H9 (cell line): ENCODE measurements at regions not wholly inside any gene's neighbourhood (a gene's known extent, or its start where the extent isn't known, plus 50 kb on each side); places are given as distances from the start of the nearest gene placed in this dataset.

Experiments
- DNase-seq: peaks from one replicate; pipeline ENCODE4 v3.0.0-alpha.2; 2017
- H2AFZ ChIP-seq: one replicate; pipeline ENCODE4 v1.6.1; 2013; ENCODE audit warnings: mild to moderate bottlenecking, low read length, control low read depth, moderate library complexity
- H2AK5ac ChIP-seq: 2 replicates; pipeline ENCODE4 v1.6.1; 2013; ENCODE audit warnings: low read length, control low read depth, mixed read lengths; ENCODE audit not compliant: insufficient read length
- H2BK120ac ChIP-seq: one replicate; pipeline ENCODE4 v1.6.1; 2013; ENCODE audit warnings: low read depth, mild to moderate bottlenecking, low read length, control low read depth, inconsistent platforms; ENCODE audit not compliant: poor library complexity, severe bottlenecking
- H2BK12ac ChIP-seq: 2 replicates; pipeline ENCODE4 v1.6.1; 2013; ENCODE audit warnings: low read length, control low read depth, mixed read lengths, low read depth; ENCODE audit not compliant: insufficient read length
- H2BK15ac ChIP-seq: 2 replicates; pipeline ENCODE4 v1.6.1; 2013; ENCODE audit warnings: low read depth, low read length, control low read depth
- H2BK20ac ChIP-seq: one replicate; pipeline ENCODE4 v1.6.1; 2013; ENCODE audit warnings: low read depth, mild to moderate bottlenecking, low read length, control low read depth, inconsistent platforms; ENCODE audit not compliant: poor library complexity, severe bottlenecking
- H2BK5ac ChIP-seq: 2 replicates; pipeline ENCODE4 v1.6.1; 2013; ENCODE audit warnings: low read length, control low read depth, mixed read lengths; ENCODE audit not compliant: insufficient read length
- H3K14ac ChIP-seq: 2 replicates; pipeline ENCODE4 v1.6.1; 2013; ENCODE audit warnings: low read length, control low read depth; ENCODE audit not compliant: insufficient read depth
- H3K18ac ChIP-seq: 2 replicates; pipeline ENCODE4 v1.6.1; 2013; ENCODE audit warnings: low read depth, mild to moderate bottlenecking, mixed read lengths, low read length, control low read depth; ENCODE audit not compliant: insufficient read length
- H3K23ac ChIP-seq: 2 replicates; pipeline ENCODE4 v1.6.1; 2013; ENCODE audit warnings: low read length, control low read depth, mixed read lengths, low read depth; ENCODE audit not compliant: insufficient read length
- H3K23me2 ChIP-seq: 2 replicates; pipeline ENCODE4 v1.6.1; 2013; ENCODE audit warnings: low read depth, mild to moderate bottlenecking, mixed read lengths, low read length, control low read depth; ENCODE audit not compliant: insufficient read length, poor library complexity, severe bottlenecking
- H3K27ac ChIP-seq: 2 replicates; pipeline ENCODE4 v1.5.1; 2013; ENCODE audit warnings: low read length, control low read depth, mixed read lengths, low read depth; ENCODE audit not compliant: insufficient read length
- H3K27me3 ChIP-seq: 2 replicates; pipeline ENCODE4 v1.6.1; 2013; ENCODE audit warnings: low read length, control low read depth, inconsistent platforms; ENCODE audit not compliant: insufficient read depth
- H3K4ac ChIP-seq: 2 replicates; pipeline ENCODE4 v1.6.1; 2013; ENCODE audit warnings: low read depth, mild to moderate bottlenecking, control low read depth, inconsistent platforms, low read length, moderate library complexity
- H3K4me1 ChIP-seq: 2 replicates; pipeline ENCODE4 v1.6.1; 2013; ENCODE audit warnings: low read length, control low read depth, inconsistent platforms; ENCODE audit not compliant: insufficient read depth
- H3K4me2 ChIP-seq: 2 replicates; pipeline ENCODE4 v1.6.1; 2013; ENCODE audit warnings: low read length, control low read depth, mixed read lengths; ENCODE audit not compliant: insufficient read length, insufficient read depth
- H3K56ac ChIP-seq: 2 replicates; pipeline ENCODE4 v1.6.1; 2013; ENCODE audit warnings: low read depth, mild to moderate bottlenecking, mixed read lengths, low read length, control low read depth; ENCODE audit not compliant: insufficient read length
- H3K79me1 ChIP-seq: 2 replicates; pipeline ENCODE4 v1.6.1; 2013; ENCODE audit warnings: low read depth, mild to moderate bottlenecking, moderate library complexity, low read length, control low read depth, inconsistent platforms; ENCODE audit not compliant: insufficient read depth, poor library complexity, severe bottlenecking
- H3K79me2 ChIP-seq: 2 replicates; pipeline ENCODE4 v1.6.1; 2013; ENCODE audit warnings: low read length, control low read depth, inconsistent platforms; ENCODE audit not compliant: insufficient read depth
- H3K9ac ChIP-seq: 2 replicates; pipeline ENCODE4 v1.6.1; 2013; ENCODE audit warnings: low read length, control low read depth, mixed read lengths; ENCODE audit not compliant: insufficient read length; ENCODE audit errors: extremely low read depth
- H3K9me3 ChIP-seq: one replicate; pipeline ENCODE4 v1.6.1; 2013; ENCODE audit warnings: low read depth, low read length, inconsistent platforms; ENCODE audit not compliant: control insufficient read depth
- H3T11ph ChIP-seq: one replicate; pipeline ENCODE4 v1.6.1; 2013; ENCODE audit warnings: mild to moderate bottlenecking, low read length, control low read depth, inconsistent platforms
- H4K20me1 ChIP-seq: one replicate; pipeline ENCODE4 v1.6.1; 2013; ENCODE audit not compliant: control insufficient read depth, insufficient read length, insufficient read depth
- H4K5ac ChIP-seq: 2 replicates; pipeline ENCODE4 v1.6.1; 2013; ENCODE audit warnings: low read depth, mild to moderate bottlenecking, mixed read lengths, low read length, control low read depth; ENCODE audit not compliant: insufficient read length
- H4K8ac ChIP-seq: replicated peaks from 2 replicates; pipeline ENCODE4 v1.6.1; 2013; ENCODE audit warnings: low read length, control low read depth, mixed read lengths, low read depth; ENCODE audit not compliant: insufficient read length
- H4K91ac ChIP-seq: 2 replicates; pipeline ENCODE4 v1.6.1; 2013; ENCODE audit warnings: low read depth, mild to moderate bottlenecking, moderate library complexity, mixed read lengths, low read length, control low read depth; ENCODE audit not compliant: insufficient read length
- H3K27ac Mint-ChIP-seq, 3 experiments: 2 replicates in 2 of 3; 3 replicates in 1 of 3; pipeline ENCODE4 v1.8.0; 2020 to 2021; ENCODE audit warnings: mixed read lengths in 3 of 3, mild to moderate bottlenecking in 1 of 3, moderate library complexity in 1 of 3
- H3K27me3 Mint-ChIP-seq: 2 replicates; pipeline ENCODE4 v1.8.0; 2021; ENCODE audit warnings: low read depth, mild to moderate bottlenecking, moderate library complexity, mixed read lengths
- H3K36me3 Mint-ChIP-seq, 3 experiments: 2 replicates in 2 of 3; 3 replicates in 1 of 3; pipeline ENCODE4 v1.8.0; 2020 to 2021; ENCODE audit warnings: low read depth in 3 of 3, mixed read lengths in 3 of 3; ENCODE audit not compliant: insufficient read depth in 1 of 3
- H3K4me1 Mint-ChIP-seq, 2 experiments: 2 replicates each; pipeline ENCODE4 v1.8.0; 2020; ENCODE audit warnings: mixed read lengths in 2 of 2
- H3K4me3 Mint-ChIP-seq, 2 experiments: 2 replicates in 1 of 2; 3 replicates in 1 of 2; pipeline ENCODE4 v1.8.0; 2020 to 2021; ENCODE audit warnings: mild to moderate bottlenecking in 2 of 2, mixed read lengths in 2 of 2, moderate library complexity in 1 of 2
- H3K9me3 Mint-ChIP-seq, 2 experiments: 2 replicates in 1 of 2; 3 replicates in 1 of 2; pipeline ENCODE4 v1.8.0; 2020; ENCODE audit warnings: mild to moderate bottlenecking in 2 of 2, mixed read lengths in 2 of 2, moderate library complexity in 1 of 2
- CTCF ChIP-seq: fragments of 200-600 bp; sonication (generic); conservative IDR thresholded peaks from 3 replicates; pipeline ENCODE4 v1.8.0; 2021; ENCODE audit warnings: antibody characterized with exemption, mild to moderate bottlenecking
- WGBS: extraction: QIAGEN DNeasy Blood & Tissue Kit; methylation state at CpG from one replicate; pipeline ENCODE4 v1.1.7; 2013; ENCODE audit warnings: missing lambda C conversion rate, low lambda C conversion rate, mixed read lengths; ENCODE audit not compliant: insufficient read length; ENCODE audit errors: extremely low coverage; 5-methylcytosine and 5-hydroxymethylcytosine counted together

DNA sequence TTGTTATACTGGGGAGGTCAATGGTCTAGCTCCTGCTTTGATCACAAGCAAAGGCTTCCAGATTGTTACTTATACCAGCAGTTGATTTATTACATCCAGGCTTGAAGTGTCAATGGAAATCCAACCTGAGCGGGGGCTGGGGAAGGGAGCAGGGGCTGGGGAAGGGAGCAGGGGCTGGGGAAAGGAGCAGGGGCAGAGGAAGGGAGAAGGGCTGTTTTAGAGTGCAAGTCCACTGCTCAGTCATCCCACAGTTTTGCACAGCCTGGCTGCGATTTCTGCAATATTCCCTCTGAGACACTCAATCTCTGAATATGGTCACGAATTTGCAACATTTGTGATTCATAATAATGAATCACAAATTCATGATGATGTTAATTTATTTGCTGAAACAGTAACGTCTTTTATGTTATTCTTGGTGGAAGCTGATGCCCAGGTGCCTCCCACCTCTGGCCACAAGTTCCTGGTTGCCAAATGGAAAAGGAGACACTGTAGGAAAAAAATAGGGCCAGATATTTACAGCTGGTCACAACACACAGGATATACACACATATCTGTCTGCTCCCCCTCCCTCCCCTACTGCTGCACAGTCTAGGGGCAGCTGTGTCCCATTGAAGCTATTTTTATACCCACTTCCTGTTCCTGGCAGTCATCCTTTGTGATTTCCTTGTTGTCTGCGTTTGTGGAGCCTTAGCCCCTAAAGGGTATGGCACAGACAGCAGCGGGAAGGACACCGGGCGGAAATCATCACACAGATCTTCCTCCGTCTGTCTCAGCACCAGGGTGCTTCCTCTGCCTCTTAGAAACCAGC is 325.1 kb downstream of the GADD45G start:
- H3K4me3 Mint-ChIP-seq = no peak overlapping the region
- Histone ChIP-seq H3K4me1 (no peaks in the 10 kb centered on the region), H3K23me2 (no peaks in the 10 kb centered on the region), H3K4ac (no peak overlapping the region), H2AFZ (no peak overlapping the region), H2AK5ac (no peak overlapping the region), H3K4me2 (no peak overlapping the region), H3K9ac (no peak overlapping the region), H3K79me2 (no peaks in the 10 kb centered on the region), H3K27me3 (no peaks in the 10 kb centered on the region), H4K5ac (no peak overlapping the region), H3K18ac (no peak overlapping the region), H3K23ac (no peak overlapping the region), H4K91ac (no peak overlapping the region), H2BK12ac (no peak overlapping the region), H3K56ac (no peak overlapping the region), H3K14ac (no peak overlapping the region), H4K20me1 (no peaks in the 10 kb centered on the region), H3T11ph (no peak overlapping the region), H4K8ac (no peak overlapping the region), H2BK20ac (no peak overlapping the region), H3K27ac (no peak overlapping the region), H3K9me3 (no peaks in the 10 kb centered on the region), H2BK15ac (no peak overlapping the region), H2BK120ac (no peak overlapping the region), H2BK5ac (no peak overlapping the region), H3K79me1 (no peaks in the 10 kb centered on the region)
- H3K36me3 Mint-ChIP-seq = no peaks in the 10 kb centered on the region
- no peaks in the 10 kb centered on the region for H3K9me3 Mint-ChIP-seq
- peaks cover 17% of the 10 kb centered on the region for H3K27me3 Mint-ChIP-seq
- no peak for DNase-seq
- no peaks in the 10 kb centered on the region for H3K4me1 Mint-ChIP-seq
- no peak for TF ChIP-seq CTCF
- WGBS = no CpG with 5 or more reads among the region's 9 CpGs
- no peak overlapping the region for H3K27ac Mint-ChIP-seq
